HEK293 (cell line): ENCODE measurements at regions not wholly inside any gene's neighbourhood (a gene's known extent, or its start where the extent isn't known, plus 50 kb on each side); places are given as distances from the start of the nearest gene placed in this dataset.

Experiments
- CTCF ChIA-PET: fragments of 350-600 bp; formaldehyde crosslinking; extraction: SDS; loops from one replicate; lab custom pipeline; 2021; ENCODE audit warnings: antibody characterized with exemption; lab: Yijun Ruan, JAX
- POLR2A ChIA-PET: fragments of 300-600 bp; formaldehyde crosslinking; extraction: SDS; loops from one replicate; lab custom pipeline; 2020; ENCODE audit warnings: antibody characterized with exemption, inconsistent platforms; lab: Yijun Ruan, JAX
- H3K27ac ChIP-seq: fragments of 200-500 bp; sonication (Bioruptor generic); 2 replicates; pipeline ENCODE4 v1.5.1; 2014; ENCODE audit warnings: low read depth, low read length, control low read depth, inconsistent platforms; ENCODE audit errors: extremely low read depth
- H3K36me3 ChIP-seq, 2 experiments: fragments of 200-500 bp in 1 of 2; sonication (Bioruptor generic) in 1 of 2; 1 replicate in 1 of 2; 2 replicates in 1 of 2; pipeline ENCODE4 v1.5.1; 2014 to 2017; ENCODE audit warnings: inconsistent platforms in 2 of 2, low read length in 2 of 2; ENCODE audit not compliant: control insufficient read depth in 2 of 2, insufficient read depth in 1 of 2
- H3K4me1 ChIP-seq: fragments of 200-500 bp; sonication (Bioruptor generic); 2 replicates; pipeline ENCODE4 v1.5.1; 2014; ENCODE audit warnings: mild to moderate bottlenecking, low read length, inconsistent platforms; ENCODE audit not compliant: control insufficient read depth, insufficient read depth
- H3K4me3 ChIP-seq: 2 replicates; pipeline ENCODE4 v1.5.1; 2011; ENCODE audit warnings: low read depth, mild to moderate bottlenecking, control low read depth, low read length, moderate library complexity
- H3K9me3 ChIP-seq: fragments of 200-500 bp; sonication (Bioruptor generic); 2 replicates; pipeline ENCODE4 v1.5.1; 2014; ENCODE audit warnings: low read depth, low read length, inconsistent platforms; ENCODE audit not compliant: control insufficient read depth, insufficient read depth
- GFI1B ChIP-seq: fragments of 450-650 bp; formaldehyde crosslinking; IDR thresholded peaks from 2 replicates; pipeline ENCODE4 v1.5.1; 2016; ENCODE audit warnings: missing biosample characterization, missing genetic modification characterization
- HOXA7 ChIP-seq: sonication (generic); formaldehyde crosslinking; IDR thresholded peaks from 2 replicates; pipeline ENCODE4 v1.8.1; 2022; ENCODE audit warnings: missing genetic modification reagents, borderline replicate concordance
- HOXC10 ChIP-seq: sonication (generic); formaldehyde crosslinking; IDR thresholded peaks from 2 replicates; pipeline ENCODE4 v1.8.1; 2023; ENCODE audit warnings: mild to moderate bottlenecking, missing genetic modification reagents
- KLF8 ChIP-seq: fragments of 450-650 bp; formaldehyde crosslinking; IDR thresholded peaks from 2 replicates; pipeline ENCODE4 v1.5.1; 2016; ENCODE audit warnings: missing biosample characterization, missing genetic modification characterization
- MEIS1 ChIP-seq: sonication (generic); formaldehyde crosslinking; IDR thresholded peaks from 2 replicates; pipeline ENCODE4 v1.8.1; 2022; ENCODE audit warnings: missing genetic modification reagents, mild to moderate bottlenecking, borderline replicate concordance
- SETDB1 ChIP-seq: IDR thresholded peaks from one replicate; pipeline ENCODE4 v1.6.1; 2017; ENCODE audit warnings: mild to moderate bottlenecking, low read length, moderate library complexity, mixed read lengths; ENCODE audit not compliant: insufficient read length
- ZBTB17 ChIP-seq: fragments of 450-650 bp; formaldehyde crosslinking; IDR thresholded peaks from 2 replicates; pipeline ENCODE4 v1.5.1; 2016; ENCODE audit warnings: missing biosample characterization, missing genetic modification characterization
- ZFHX2 ChIP-seq: fragments of 450-650 bp; formaldehyde crosslinking; conservative IDR thresholded peaks from 2 replicates; pipeline ENCODE4 v1.5.1; 2016; ENCODE audit warnings: missing biosample characterization, missing genetic modification characterization
- ZIC2 ChIP-seq: fragments of 450-650 bp; formaldehyde crosslinking; IDR thresholded peaks from 2 replicates; pipeline ENCODE4 v1.5.1; 2016; ENCODE audit warnings: missing biosample characterization, missing genetic modification characterization
- ZNF10 ChIP-seq: fragments of 450-650 bp; formaldehyde crosslinking; IDR thresholded peaks from 2 replicates; pipeline ENCODE4 v1.5.1; 2017; ENCODE audit warnings: missing biosample characterization, missing genetic modification characterization
- ZNF132 ChIP-seq: fragments of 450-650 bp; formaldehyde crosslinking; IDR thresholded peaks from 2 replicates; pipeline ENCODE4 v1.5.1; 2017; ENCODE audit warnings: missing biosample characterization, missing genetic modification characterization, borderline replicate concordance
- ZNF146 ChIP-seq: fragments of 450-650 bp; formaldehyde crosslinking; IDR thresholded peaks from 2 replicates; pipeline ENCODE4 v1.5.1; 2016; ENCODE audit warnings: missing biosample characterization, missing genetic modification characterization
- ZNF221 ChIP-seq: fragments of 450-650 bp; formaldehyde crosslinking; IDR thresholded peaks from 2 replicates; pipeline ENCODE4 v1.5.1; 2017; ENCODE audit warnings: missing biosample characterization, missing genetic modification characterization, borderline replicate concordance
- ZNF24 ChIP-seq: fragments of 450-650 bp; formaldehyde crosslinking; IDR thresholded peaks from 2 replicates; pipeline ENCODE4 v1.5.1; 2016; ENCODE audit warnings: missing biosample characterization, missing genetic modification characterization
- ZNF274 ChIP-seq, 2 experiments: fragments of 200-500 bp in 1 of 2; fragments of 450-650 bp in 1 of 2; sonication (Bioruptor generic) in 1 of 2; formaldehyde crosslinking in 1 of 2; IDR thresholded peaks; 2 replicates each; pipeline versions ENCODE4 v1.5.1 to v1.6.1; 2014 to 2016; ENCODE audit warnings: borderline replicate concordance in 1 of 2, inconsistent platforms in 1 of 2, low read length in 1 of 2, missing biosample characterization in 1 of 2, missing genetic modification characterization in 1 of 2
- ZNF292 ChIP-seq: fragments of 450-650 bp; formaldehyde crosslinking; IDR thresholded peaks from 2 replicates; pipeline ENCODE4 v1.5.1; 2016; ENCODE audit warnings: low read depth, missing biosample characterization, missing genetic modification characterization, borderline replicate concordance
- ZNF473 ChIP-seq: fragments of 450-650 bp; formaldehyde crosslinking; IDR thresholded peaks from 2 replicates; pipeline ENCODE4 v1.5.1; 2017; ENCODE audit warnings: missing biosample characterization, missing genetic modification characterization
- ZNF521 ChIP-seq: fragments of 450-650 bp; formaldehyde crosslinking; IDR thresholded peaks from 2 replicates; pipeline ENCODE4 v1.5.1; 2017; ENCODE audit warnings: missing biosample characterization, mild to moderate bottlenecking, missing genetic modification characterization
- ZNF654 ChIP-seq: fragments of 450-650 bp; formaldehyde crosslinking; IDR thresholded peaks from 2 replicates; pipeline ENCODE4 v1.5.1; 2016; ENCODE audit warnings: low read depth, missing biosample characterization, missing genetic modification characterization
- ZNF658 ChIP-seq: fragments of 450-650 bp; formaldehyde crosslinking; IDR thresholded peaks from 2 replicates; pipeline ENCODE4; 2016; ENCODE audit warnings: missing biosample characterization, missing genetic modification characterization
- ZNF660 ChIP-seq: fragments of 450-650 bp; IDR thresholded peaks from 2 replicates; pipeline ENCODE4 v1.5.1; 2018; ENCODE audit warnings: missing biosample characterization, mild to moderate bottlenecking, missing genetic modification characterization
- ZNF670 ChIP-seq: fragments of 450-650 bp; formaldehyde crosslinking; IDR thresholded peaks from 2 replicates; pipeline ENCODE4 v1.5.1; 2016; ENCODE audit warnings: missing biosample characterization, missing genetic modification characterization, low read depth
- ZNF707 ChIP-seq: fragments of 450-650 bp; formaldehyde crosslinking; IDR thresholded peaks from 2 replicates; pipeline ENCODE4 v1.5.1; 2016; ENCODE audit warnings: missing biosample characterization, missing genetic modification characterization
- ZNF776 ChIP-seq: fragments of 450-650 bp; formaldehyde crosslinking; IDR thresholded peaks from 2 replicates; pipeline ENCODE4 v1.5.0; 2017; ENCODE audit warnings: missing biosample characterization, missing genetic modification characterization, borderline replicate concordance
- ZSCAN30 ChIP-seq: fragments of 450-650 bp; IDR thresholded peaks from 2 replicates; pipeline ENCODE4 v1.5.1; 2018; ENCODE audit warnings: missing biosample characterization, mild to moderate bottlenecking, missing genetic modification characterization, moderate library complexity
- TF ChIP-seq, protein P1 (sequence below): fragments of 450-650 bp; formaldehyde crosslinking; IDR thresholded peaks from 2 replicates; pipeline ENCODE4 v1.5.1; 2016; ENCODE audit warnings: missing biosample characterization, missing genetic modification characterization
- TF ChIP-seq, protein P2 (sequence below): fragments of 450-650 bp; formaldehyde crosslinking; IDR thresholded peaks from 2 replicates; pipeline ENCODE4 v1.5.1; 2017; ENCODE audit warnings: missing biosample characterization, missing genetic modification characterization
- TF ChIP-seq, protein P3 (sequence below): fragments of 450-650 bp; formaldehyde crosslinking; IDR thresholded peaks from 2 replicates; pipeline ENCODE4 v1.5.1; 2016; ENCODE audit warnings: missing biosample characterization, missing genetic modification characterization
- TF ChIP-seq, protein P4 (sequence below): fragments of 450-650 bp; formaldehyde crosslinking; IDR thresholded peaks from 2 replicates; pipeline ENCODE4 v1.5.1; 2017; ENCODE audit warnings: missing biosample characterization, missing genetic modification characterization

DNA sequence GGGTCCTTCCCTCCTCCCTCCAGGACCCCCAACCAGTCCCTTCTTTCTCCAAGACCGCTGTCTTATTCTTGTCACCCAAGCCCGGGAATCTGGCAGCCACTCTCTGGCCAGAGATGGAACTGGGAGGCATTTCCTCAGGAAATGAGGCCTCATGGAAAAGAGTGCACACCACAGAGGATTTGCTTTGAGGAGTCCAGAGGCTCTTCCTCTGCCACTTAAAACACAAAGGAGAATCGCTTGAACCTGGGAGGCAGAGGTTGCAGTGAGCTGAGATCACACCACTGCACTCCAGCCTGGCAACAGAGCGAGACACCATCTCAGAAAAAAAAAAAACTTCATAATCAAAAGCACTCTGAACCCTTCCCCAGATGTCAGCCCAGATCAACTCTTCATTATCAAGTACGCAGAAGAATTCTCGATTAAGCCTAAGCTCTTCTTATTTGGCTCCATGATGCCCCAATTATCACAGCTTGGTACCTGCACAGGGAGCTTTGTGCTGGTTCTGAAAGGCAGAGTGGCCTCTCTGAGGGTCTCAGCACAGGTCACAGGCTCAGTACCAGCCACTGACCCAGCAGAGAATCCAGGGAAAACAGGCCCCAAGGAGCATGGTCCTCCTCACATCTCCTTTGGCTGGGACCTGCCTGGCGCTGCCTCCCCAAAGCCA lies 82.9 kb upstream of the MAFB start:
- H3K9me3 ChIP-seq = no peaks in the 10 kb centered on the region
- POLR2A ChIA-PET = no interaction called here
- no peak for TF ChIP-seq ZNF473 (tag by site-specific recombination)
- no peak for TF ChIP-seq ZNF132 (tag by site-specific recombination)
- TF ChIP-seq ZNF707 (tag by site-specific recombination) = no peak
- no peak for TF ChIP-seq ZFHX2 (tag by site-specific recombination)
- no peak for TF ChIP-seq GFI1B (tag by site-specific recombination)
- no peak for TF ChIP-seq HOXA7 (CRISPR knock-in tag)
- no peak for TF ChIP-seq ZNF221 (tag by site-specific recombination)
- no peak for TF ChIP-seq ZNF24 (tag by site-specific recombination)
- no peak for TF ChIP-seq ZNF274 (IDR thresholded peaks at IDR 0.05; ENCODE audit: low read length)
- no peak for TF ChIP-seq ZNF274 (tag by site-specific recombination; IDR thresholded peaks at IDR 0.05; ENCODE audit: borderline replicate concordance)
- TF ChIP-seq, protein P1, sequence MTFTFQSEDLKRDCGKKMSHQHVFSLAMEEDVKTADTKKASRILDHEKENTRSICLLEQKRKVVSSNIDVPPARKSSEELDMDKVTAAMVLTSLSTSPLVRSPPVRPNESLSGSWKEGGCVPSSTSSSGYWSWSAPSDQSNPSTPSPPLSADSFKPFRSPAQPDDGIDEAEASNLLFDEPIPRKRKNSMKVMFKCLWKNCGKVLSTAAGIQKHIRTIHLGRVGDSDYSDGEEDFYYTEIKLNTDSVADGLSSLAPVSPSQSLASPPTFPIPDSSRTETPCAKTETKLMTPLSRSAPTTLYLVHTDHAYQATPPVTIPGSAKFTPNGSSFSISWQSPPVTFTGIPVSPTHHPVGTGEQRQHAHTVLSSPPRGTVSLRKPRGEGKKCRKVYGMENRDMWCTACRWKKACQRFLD = no peak
- no peak for TF ChIP-seq ZSCAN30 (tag by site-specific recombination)
- TF ChIP-seq ZIC2 (tag by site-specific recombination) = no peak
- no peak for TF ChIP-seq ZNF146
- no peak for TF ChIP-seq ZNF658 (tag by site-specific recombination)
- H3K27ac ChIP-seq = no peak overlapping the region
- no peaks in the 10 kb centered on the region for H3K4me1 ChIP-seq
- no peaks in the 10 kb centered on the region for H3K36me3 ChIP-seq
- no peak overlapping the region for H3K4me3 ChIP-seq
- CTCF ChIA-PET = no interaction called here

DNA sequence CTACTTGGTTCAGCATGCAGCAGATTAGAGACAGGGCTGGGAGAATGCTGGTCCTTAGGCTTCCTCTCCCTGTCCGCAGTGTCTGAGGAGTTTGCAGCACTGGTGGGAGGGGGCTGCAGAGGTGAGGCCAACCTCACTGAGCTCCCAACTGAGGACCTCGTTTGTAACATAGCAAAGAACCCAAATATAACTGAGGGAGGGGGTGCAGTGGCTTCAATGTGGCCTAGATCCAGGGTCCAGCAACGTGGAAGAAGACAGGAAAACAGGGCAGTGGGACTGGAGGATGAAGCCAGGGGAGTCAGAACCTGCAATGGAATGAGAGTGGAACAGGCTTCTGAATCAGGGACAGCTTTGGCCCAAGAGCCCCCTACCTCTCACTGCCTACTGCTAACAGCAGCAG lies 84.3 kb upstream of the MAFB start:
- Histone ChIP-seq H3K4me3 (no peak overlapping the region), H3K9me3 (no peaks in the 10 kb centered on the region), H3K36me3 (no peaks in the 10 kb centered on the region), H3K27ac (no peak overlapping the region), H3K4me1 (no peaks in the 10 kb centered on the region)
- CTCF ChIA-PET = no interaction called here
- POLR2A ChIA-PET = no interaction called here
- TF ChIP-seq MEIS1 = no peak
- TF ChIP-seq ZNF292 (tag by site-specific recombination) = no peak
- TF ChIP-seq SETDB1 = no peak
- TF ChIP-seq ZNF654 (tag by site-specific recombination) = no peak
- no peak for TF ChIP-seq HOXC10 (CRISPR knock-in tag)
- no peak for TF ChIP-seq ZNF776
- TF ChIP-seq ZNF132 (tag by site-specific recombination) = no peak
- TF ChIP-seq ZNF10 = no peak
- TF ChIP-seq, protein P2, sequence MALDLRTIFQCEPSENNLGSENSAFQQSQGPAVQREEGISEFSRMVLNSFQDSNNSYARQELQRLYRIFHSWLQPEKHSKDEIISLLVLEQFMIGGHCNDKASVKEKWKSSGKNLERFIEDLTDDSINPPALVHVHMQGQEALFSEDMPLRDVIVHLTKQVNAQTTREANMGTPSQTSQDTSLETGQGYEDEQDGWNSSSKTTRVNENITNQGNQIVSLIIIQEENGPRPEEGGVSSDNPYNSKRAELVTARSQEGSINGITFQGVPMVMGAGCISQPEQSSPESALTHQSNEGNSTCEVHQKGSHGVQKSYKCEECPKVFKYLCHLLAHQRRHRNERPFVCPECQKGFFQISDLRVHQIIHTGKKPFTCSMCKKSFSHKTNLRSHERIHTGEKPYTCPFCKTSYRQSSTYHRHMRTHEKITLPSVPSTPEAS (tag by site-specific recombination) = no peak
- no peak for TF ChIP-seq ZNF660 (tag by site-specific recombination)
- no peak for TF ChIP-seq ZNF670 (tag by site-specific recombination)
- TF ChIP-seq ZNF521 (tag by site-specific recombination) = no peak
- TF ChIP-seq ZBTB17 (tag by site-specific recombination) = no peak
- TF ChIP-seq, protein P3, sequence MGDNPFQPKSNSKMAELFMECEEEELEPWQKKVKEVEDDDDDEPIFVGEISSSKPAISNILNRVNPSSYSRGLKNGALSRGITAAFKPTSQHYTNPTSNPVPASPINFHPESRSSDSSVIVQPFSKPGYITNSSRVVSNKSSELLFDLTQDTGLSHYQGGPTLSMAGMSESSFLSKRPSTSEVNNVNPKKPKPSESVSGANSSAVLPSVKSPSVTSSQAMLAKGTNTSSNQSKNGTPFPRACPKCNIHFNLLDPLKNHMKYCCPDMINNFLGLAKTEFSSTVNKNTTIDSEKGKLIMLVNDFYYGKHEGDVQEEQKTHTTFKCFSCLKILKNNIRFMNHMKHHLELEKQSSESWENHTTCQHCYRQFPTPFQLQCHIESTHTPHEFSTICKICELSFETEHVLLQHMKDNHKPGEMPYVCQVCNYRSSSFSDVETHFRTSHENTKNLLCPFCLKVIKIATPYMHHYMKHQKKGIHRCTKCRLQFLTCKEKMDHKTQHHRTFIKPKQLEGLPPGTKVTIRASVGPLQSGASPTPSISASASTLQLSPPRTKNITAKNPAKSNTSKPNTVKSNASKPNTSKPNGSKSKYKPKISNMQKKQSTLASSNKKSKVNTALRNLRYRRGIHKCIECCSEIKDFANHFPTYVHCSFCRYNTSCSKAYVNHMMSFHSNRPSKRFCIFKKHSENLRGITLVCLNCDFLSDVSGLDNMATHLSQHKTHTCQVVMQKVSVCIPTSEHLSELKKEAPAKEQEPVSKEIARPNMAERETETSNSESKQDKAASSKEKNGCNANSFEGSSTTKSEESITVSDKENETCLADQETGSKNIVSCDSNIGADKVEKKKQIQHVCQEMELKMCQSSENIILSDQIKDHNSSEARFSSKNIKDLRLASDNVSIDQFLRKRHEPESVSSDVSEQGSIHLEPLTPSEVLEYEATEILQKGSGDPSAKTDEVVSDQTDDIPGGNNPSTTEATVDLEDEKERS (tag by site-specific recombination) = no peak
- no peak for TF ChIP-seq KLF8 (tag by site-specific recombination)
- TF ChIP-seq, protein P4, sequence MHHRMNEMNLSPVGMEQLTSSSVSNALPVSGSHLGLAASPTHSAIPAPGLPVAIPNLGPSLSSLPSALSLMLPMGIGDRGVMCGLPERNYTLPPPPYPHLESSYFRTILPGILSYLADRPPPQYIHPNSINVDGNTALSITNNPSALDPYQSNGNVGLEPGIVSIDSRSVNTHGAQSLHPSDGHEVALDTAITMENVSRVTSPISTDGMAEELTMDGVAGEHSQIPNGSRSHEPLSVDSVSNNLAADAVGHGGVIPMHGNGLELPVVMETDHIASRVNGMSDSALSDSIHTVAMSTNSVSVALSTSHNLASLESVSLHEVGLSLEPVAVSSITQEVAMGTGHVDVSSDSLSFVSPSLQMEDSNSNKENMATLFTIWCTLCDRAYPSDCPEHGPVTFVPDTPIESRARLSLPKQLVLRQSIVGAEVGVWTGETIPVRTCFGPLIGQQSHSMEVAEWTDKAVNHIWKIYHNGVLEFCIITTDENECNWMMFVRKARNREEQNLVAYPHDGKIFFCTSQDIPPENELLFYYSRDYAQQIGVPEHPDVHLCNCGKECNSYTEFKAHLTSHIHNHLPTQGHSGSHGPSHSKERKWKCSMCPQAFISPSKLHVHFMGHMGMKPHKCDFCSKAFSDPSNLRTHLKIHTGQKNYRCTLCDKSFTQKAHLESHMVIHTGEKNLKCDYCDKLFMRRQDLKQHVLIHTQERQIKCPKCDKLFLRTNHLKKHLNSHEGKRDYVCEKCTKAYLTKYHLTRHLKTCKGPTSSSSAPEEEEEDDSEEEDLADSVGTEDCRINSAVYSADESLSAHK (tag by site-specific recombination) = no peak
